B cell (primary cell): ENCODE measurements at regions not wholly inside any gene's neighbourhood (a gene's known extent, or its start where the extent isn't known, plus 50 kb on each side); places are given as distances from the start of the nearest gene placed in this dataset.

Experiments
- ATAC-seq: fragments of 200-7000 bp; cut with Tn5 transposase; one replicate; pipeline ENCODE4 v1.10.0; 2021; ENCODE audit warnings: low read depth, mild to moderate bottlenecking, moderate number of reproducible peaks, moderate library complexity
- CTCF ChIA-PET: fragments of 350-600 bp; sonication (Branson Sonifier 250); formaldehyde crosslinking; loops from one replicate; lab custom pipeline; 2021; ENCODE audit warnings: antibody characterized with exemption, inconsistent platforms; lab: Charles Lee
- POLR2A ChIA-PET: fragments of 350-600 bp; sonication (Branson Sonifier 250); formaldehyde crosslinking; loops from one replicate; lab custom pipeline; 2021; ENCODE audit warnings: antibody characterized with exemption; lab: Charles Lee
- DNase-seq: peaks from one replicate; pipeline ENCODE4 v3.0.0; 2013
- H2AFZ ChIP-seq: 2 replicates; pipeline ENCODE4 v1.6.1; 2012; ENCODE audit warnings: mild to moderate bottlenecking, low read depth, low read length; ENCODE audit not compliant: insufficient read depth, poor library complexity, severe bottlenecking
- H3K27ac ChIP-seq, 2 donors: 1 replicate in 1 of 2; 2 replicates in 1 of 2; pipeline ENCODE4 v1.5.1; 2012 to 2013; ENCODE audit warnings: low read length in 2 of 2, mild to moderate bottlenecking in 2 of 2, moderate library complexity in 1 of 2
- H3K27me3 ChIP-seq, 4 experiments: fragments of 200-600 bp in 1 of 4; sonication (generic) in 1 of 4; replicated peaks in 1 of 4; 1 replicate in 2 of 4; 2 replicates in 2 of 4; pipeline versions ENCODE4 v1.6.1 to v1.7.0; 2013 to 2016; ENCODE audit warnings: low read length in 3 of 4, mild to moderate bottlenecking in 2 of 4, mixed read lengths in 1 of 4, moderate library complexity in 1 of 4; ENCODE audit not compliant: insufficient read depth in 4 of 4, control insufficient read depth in 3 of 4; ENCODE audit errors: control extremely low read depth in 1 of 4
- H3K36me3 ChIP-seq, 2 experiments: replicated peaks in 1 of 2; 1 replicate in 1 of 2; 2 replicates in 1 of 2; pipeline versions ENCODE4 v1.6.1 to v1.7.1; 2013; ENCODE audit warnings: low read length in 1 of 2; ENCODE audit not compliant: insufficient read depth in 2 of 2, control insufficient read depth in 1 of 2; ENCODE audit errors: control extremely low read depth in 1 of 2, extremely low read depth in 1 of 2
- H3K4me1 ChIP-seq, 2 donors: fragments of 200-600 bp in 1 of 2; sonication (generic) in 1 of 2; 1 replicate in 1 of 2; 2 replicates in 1 of 2; pipeline versions ENCODE4 v1.5.1 to v1.6.1; 2013 to 2017; ENCODE audit warnings: low read length in 2 of 2; ENCODE audit not compliant: control insufficient read depth in 2 of 2, insufficient read depth in 2 of 2
- H3K4me2 ChIP-seq: replicated peaks from 2 replicates; pipeline ENCODE3; 2012; ENCODE audit warnings: mild to moderate bottlenecking, low read depth, low read length; ENCODE audit not compliant: poor library complexity, severe bottlenecking
- H3K4me3 ChIP-seq, 5 experiments: fragments of 200-600 bp in 1 of 5; sonication (generic) in 1 of 5; 1 replicate in 3 of 5; 2 replicates in 2 of 5; pipeline versions ENCODE4 v1.5.1 to v1.7.0; 2011 to 2016; ENCODE audit warnings: low read length in 4 of 5, mild to moderate bottlenecking in 4 of 5, low read depth in 2 of 5, control low read depth in 1 of 5, moderate library complexity in 1 of 5; ENCODE audit not compliant: insufficient read depth in 1 of 5; ENCODE audit errors: control extremely low read depth in 1 of 5, extremely low read depth in 1 of 5
- H3K79me2 ChIP-seq: fragments of 200-600 bp; sonication (generic); one replicate; pipeline ENCODE4 v1.6.0; 2016; ENCODE audit warnings: low read length; ENCODE audit not compliant: control insufficient read depth, insufficient read depth
- H3K9ac ChIP-seq: fragments of 200-600 bp; sonication (generic); 2 replicates; pipeline ENCODE4 v1.6.1; 2017; ENCODE audit warnings: mild to moderate bottlenecking, low read length, moderate library complexity
- H3K9me3 ChIP-seq, 3 donors: one replicate each; pipeline versions ENCODE4 v1.6.1 to v1.7.1; 2013; ENCODE audit warnings: low read length in 2 of 3; ENCODE audit not compliant: control insufficient read depth in 2 of 3, insufficient read depth in 1 of 3; ENCODE audit errors: control extremely low read depth in 1 of 3
- H4K20me1 ChIP-seq: 2 replicates; pipeline ENCODE4 v1.6.0; 2012; ENCODE audit warnings: mild to moderate bottlenecking, low read length; ENCODE audit not compliant: insufficient read depth, control insufficient read depth, poor library complexity, severe bottlenecking
- H3K27ac Mint-ChIP-seq: one replicate; pipeline ENCODE4 v1.8.0; 2021; ENCODE audit warnings: mixed read lengths
- H3K27me3 Mint-ChIP-seq: one replicate; pipeline ENCODE4 v1.8.0; 2021; ENCODE audit warnings: mixed read lengths
- H3K4me1 Mint-ChIP-seq: one replicate; pipeline ENCODE4 v1.8.0; 2021; ENCODE audit warnings: mixed read lengths
- H3K4me3 Mint-ChIP-seq: one replicate; pipeline ENCODE4 v1.8.0; 2021; ENCODE audit warnings: mixed read lengths
- H3K9me3 Mint-ChIP-seq: one replicate; pipeline ENCODE4 v1.8.0; 2022; ENCODE audit warnings: mixed read lengths; ENCODE audit not compliant: insufficient read depth
- CTCF ChIP-seq: fragments of 200-600 bp; IDR thresholded peaks from one replicate; pipeline ENCODE4 v1.8.0; 2022; ENCODE audit warnings: antibody characterized with exemption, mild to moderate bottlenecking
- EZH2 ChIP-seq: IDR thresholded peaks from 2 replicates; pipeline ENCODE4 v1.6.1; 2012; ENCODE audit warnings: borderline replicate concordance, low read depth, mild to moderate bottlenecking, moderate library complexity, low read length; ENCODE audit not compliant: insufficient read depth, poor library complexity, severe bottlenecking
- WGBS: methylation state at CpG from one replicate; pipeline ENCODE4 v1.1.5; 2013; ENCODE audit warnings: missing lambda C conversion rate; ENCODE audit not compliant: insufficient coverage; 5-methylcytosine and 5-hydroxymethylcytosine counted together
- intact Hi-C: fragments of 100-400 bp; cut with micrococcal nuclease; formaldehyde crosslinking; loops from one replicate; pipeline ENCODE4 v1.10.0; 2022

- WGBS, result 100% methylated on average over 1 of the region's 1 CpG
- Histone ChIP-seq H3K4me1 (no peaks in the 10 kb centered on the region), H3K9ac (no peak overlapping the region), H3K27ac (no peak overlapping the region), H2AFZ (no peak overlapping the region), H3K36me3 (no peaks in the 10 kb centered on the region), H3K9me3 (no peaks in the 10 kb centered on the region), H3K79me2 (no peaks in the 10 kb centered on the region), H3K4me3 (no peak overlapping the region), H3K27me3 (no peaks in the 10 kb centered on the region), H3K4me2 (no peak overlapping the region), H4K20me1 (no peaks in the 10 kb centered on the region)
- H3K4me1 Mint-ChIP-seq, result no peaks in the 10 kb centered on the region
- CTCF ChIA-PET, result no interaction called here
- POLR2A ChIA-PET, result no interaction called here
- DNase-seq, result no peak
- H3K27me3 Mint-ChIP-seq, result no peaks in the 10 kb centered on the region
- intact Hi-C loops, result no loop called here
- H3K9me3 Mint-ChIP-seq, result no peaks in the 10 kb centered on the region
- TF ChIP-seq EZH2 (no peak), CTCF (no peak)
- H3K27ac Mint-ChIP-seq, result no peak overlapping the region
- ATAC-seq, result no peak
- H3K4me3 Mint-ChIP-seq, result no peak overlapping the region
Measured at GRCh38 chr11:92510591-92510990, 286.0 kb downstream of the FAT3 start.

- no peak overlapping the region for H3K4me2 ChIP-seq
- Mint-ChIP-seq H3K27me3 (no peaks in the 10 kb centered on the region), H3K27ac (no peak overlapping the region), H3K4me3 (no peak overlapping the region), H3K4me1 (no peaks in the 10 kb centered on the region), H3K9me3 (peaks cover 1% of the 10 kb centered on the region)
- intact Hi-C loops, result no loop called here
- POLR2A ChIA-PET, result no interaction called here
- no peaks in the 10 kb centered on the region for H3K4me1 ChIP-seq
- DNase-seq (no peak), ATAC-seq (no peak)
- CTCF ChIA-PET, result no interaction called here
- no peaks in the 10 kb centered on the region for H3K27me3 ChIP-seq
- no peak overlapping the region for H3K27ac ChIP-seq
- H3K79me2 ChIP-seq, result no peaks in the 10 kb centered on the region
- H2AFZ ChIP-seq, result no peak overlapping the region
- no peaks in the 10 kb centered on the region for H4K20me1 ChIP-seq
- no peak overlapping the region for H3K9ac ChIP-seq
- no peak overlapping the region for H3K4me3 ChIP-seq
- TF ChIP-seq EZH2, result no peak
- no peak for TF ChIP-seq CTCF
- H3K36me3 ChIP-seq, result no peaks in the 10 kb centered on the region
- 100% methylated on average over 1 of the region's 1 CpG for WGBS
- no peaks in the 10 kb centered on the region for H3K9me3 ChIP-seq
Measured at GRCh38 chr11:92511522-92512203, 287.0 kb downstream of the FAT3 start.
